ENCODE measurements at regions not wholly inside any gene's neighbourhood (a gene's known extent, or its start where the extent isn't known, plus 50 kb on each side); places are given as distances from the start of the nearest gene placed in this dataset.

- no peak for TF ChIP-seq CTCF (IDR thresholded peaks at IDR 0.05)
- no peak overlapping the region for H3K4me3 ChIP-seq
- H3K4me1 ChIP-seq: no peaks in the 10 kb centered on the region
- intact Hi-C loops (cut with DNase I): no loop called here
- no peaks in the 10 kb centered on the region for H3K9me3 ChIP-seq
- no peak overlapping the region for H3K27ac ChIP-seq
- DNase-seq: no peak
- H3K27me3 ChIP-seq: no peaks in the 10 kb centered on the region
- H3K36me3 ChIP-seq: no peaks in the 10 kb centered on the region
- no peak for ATAC-seq
Measured at GRCh38 chr19:28224441-28224840, 988.5 kb downstream of the UQCRFS1 start.

- no peak for TF ChIP-seq CTCF (IDR thresholded peaks at IDR 0.05)
- Histone ChIP-seq H3K4me1 (no peaks in the 10 kb centered on the region), H3K9me3 (no peaks in the 10 kb centered on the region), H3K36me3 (no peaks in the 10 kb centered on the region), H3K27me3 (no peaks in the 10 kb centered on the region), H3K4me3 (no peak overlapping the region), H3K27ac (no peak overlapping the region)
- intact Hi-C loops (cut with DNase I): no loop called here
- ATAC-seq: no peak
- DNase-seq: no peak
Measured at GRCh38 chr19:28221736-28222135, 991.2 kb downstream of the UQCRFS1 start.

DNA sequence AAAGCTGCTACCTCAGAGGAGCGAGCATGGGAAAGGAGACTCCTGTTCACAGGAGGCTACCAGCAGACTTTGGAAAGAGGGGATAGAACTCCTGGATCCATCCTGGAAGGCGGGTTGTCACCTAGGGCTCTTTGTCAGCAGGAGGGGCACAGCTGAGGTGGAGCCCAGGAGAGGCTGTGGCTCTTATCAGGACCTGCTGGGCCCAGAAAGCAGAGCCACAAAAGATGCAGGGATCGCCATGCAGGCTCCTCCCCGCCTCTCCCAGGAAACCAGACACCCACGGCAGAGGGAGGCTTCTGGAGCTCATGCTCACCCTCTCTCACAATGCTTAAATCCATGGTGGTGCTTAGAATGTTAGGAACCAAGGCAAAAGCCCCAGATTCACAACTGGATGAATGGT is 994.2 kb downstream of the UQCRFS1 start:
- H3K4me3 ChIP-seq: no peak overlapping the region
- DNase-seq: no peak
- no peak for ATAC-seq
- no peak for TF ChIP-seq CTCF (IDR thresholded peaks at IDR 0.05)
- H3K4me1 ChIP-seq: no peaks in the 10 kb centered on the region
- H3K27me3 ChIP-seq: no peaks in the 10 kb centered on the region
- H3K9me3 ChIP-seq: no peaks in the 10 kb centered on the region
- H3K36me3 ChIP-seq: no peaks in the 10 kb centered on the region
- intact Hi-C loops (cut with DNase I): no loop called here
- H3K27ac ChIP-seq: no peak overlapping the region

DNA sequence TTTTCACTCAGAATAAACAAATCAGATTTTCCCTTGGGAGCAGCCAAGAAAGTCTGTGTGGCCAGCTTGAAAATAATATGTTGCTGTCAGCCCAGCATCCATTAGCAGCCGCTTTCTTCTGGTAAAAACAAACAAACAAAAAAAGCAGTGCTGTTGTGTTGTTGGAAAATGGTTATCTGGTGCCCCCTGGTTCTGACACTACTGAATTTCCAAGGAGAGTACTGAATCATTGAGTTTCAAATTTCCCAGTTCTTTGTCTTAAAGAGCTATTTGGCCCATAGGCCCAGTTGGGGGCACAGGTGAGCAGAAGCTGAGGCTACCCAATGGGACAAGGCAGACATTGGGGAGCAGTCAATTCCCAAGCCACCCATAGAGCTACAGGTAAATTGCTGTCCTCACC is 995.9 kb downstream of the UQCRFS1 start:
- no peak for TF ChIP-seq CTCF (IDR thresholded peaks at IDR 0.05)
- Histone ChIP-seq H3K4me3 (no peak overlapping the region), H3K27me3 (no peaks in the 10 kb centered on the region), H3K9me3 (no peaks in the 10 kb centered on the region), H3K27ac (no peak overlapping the region), H3K36me3 (no peaks in the 10 kb centered on the region), H3K4me1 (no peaks in the 10 kb centered on the region)
- DNase-seq (peak in 2 of 4 donors; percentile 70 to 85), ATAC-seq (no peak)
- intact Hi-C loops (cut with DNase I): no loop called here

DNA sequence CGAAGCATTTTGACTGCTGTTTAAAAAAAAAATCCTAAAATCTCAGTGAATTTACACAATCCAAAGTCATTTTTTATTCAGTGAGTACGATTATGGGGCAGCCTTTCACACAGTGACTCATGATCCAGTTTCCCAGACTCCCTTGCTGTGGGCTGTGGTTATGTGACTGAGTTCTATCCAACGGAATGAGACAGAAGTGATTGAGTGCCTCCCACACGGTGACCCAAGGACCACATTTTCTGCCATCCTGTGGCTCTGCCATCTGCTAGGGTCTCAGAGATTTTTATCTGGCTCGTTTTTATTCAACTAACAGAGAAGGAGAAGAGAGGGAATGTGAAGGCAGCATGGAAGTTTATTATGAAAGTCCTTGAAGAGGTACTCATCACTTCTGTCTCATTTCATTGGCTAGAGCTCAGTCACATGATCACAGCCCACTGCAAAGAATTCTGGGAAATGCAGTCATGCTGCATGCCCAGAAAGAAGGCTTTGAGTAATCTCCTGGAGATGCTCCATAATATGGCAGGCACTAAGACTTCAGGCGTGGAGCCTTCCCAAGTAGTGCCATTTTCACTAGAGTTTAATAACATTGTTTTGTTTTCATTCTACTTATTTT is 999.4 kb downstream of the UQCRFS1 start:
- intact Hi-C loops (cut with DNase I): no loop called here
- Histone ChIP-seq H3K27me3 (no peaks in the 10 kb centered on the region), H3K4me3 (no peak overlapping the region), H3K27ac (no peak overlapping the region), H3K4me1 (no peaks in the 10 kb centered on the region), H3K36me3 (no peaks in the 10 kb centered on the region), H3K9me3 (peaks cover 0 to under 1% of the 10 kb centered on the region in 2 donors)
- no peak for TF ChIP-seq CTCF (IDR thresholded peaks at IDR 0.05)
- DNase-seq (no peak), ATAC-seq (no peak)

Data from left lung (tissue), 4 donors.